Smooth muscle cell (in vitro differentiated cells): ENCODE measurements at regions not wholly inside any gene's neighbourhood (a gene's known extent, or its start where the extent isn't known, plus 50 kb on each side); places are given as distances from the start of the nearest gene placed in this dataset.

Experiments
- DNase-seq: peaks from one replicate; lab custom pipeline; 2025; ENCODE audit not compliant: unreplicated experiment; lab: John Stamatoyannopoulos, UW
- H2AFZ ChIP-seq: fragments of 200-600 bp; sonication (generic); 2 replicates; pipeline ENCODE4 v1.6.0; 2016; ENCODE audit warnings: antibody characterized with exemption, low read depth, mild to moderate bottlenecking
- H3F3A ChIP-seq: fragments of 200-600 bp; sonication (generic); 2 replicates; pipeline ENCODE4 v1.6.0; 2017; ENCODE audit warnings: antibody characterized with exemption, low read depth
- H3K27ac ChIP-seq: fragments of 200-600 bp; sonication (generic); 2 replicates; pipeline ENCODE4 v1.5.1; 2016; ENCODE audit warnings: low read depth, mild to moderate bottlenecking
- H3K27me3 ChIP-seq: fragments of 200-600 bp; sonication (generic); 2 replicates; pipeline ENCODE4 v1.6.1; 2016; ENCODE audit warnings: low read depth, mild to moderate bottlenecking
- H3K36me3 ChIP-seq: fragments of 200-600 bp; sonication (generic); 2 replicates; pipeline ENCODE4 v1.5.1; 2016; ENCODE audit warnings: low read depth
- H3K4me1 ChIP-seq: fragments of 200-600 bp; sonication (generic); 2 replicates; pipeline ENCODE4 v1.5.1; 2016; ENCODE audit warnings: low read depth
- H3K4me2 ChIP-seq: fragments of 200-600 bp; sonication (generic); 2 replicates; pipeline ENCODE4 v1.6.0; 2016; ENCODE audit warnings: mild to moderate bottlenecking
- H3K4me3 ChIP-seq: fragments of 200-600 bp; sonication (generic); 2 replicates; pipeline ENCODE4 v1.5.1; 2016; ENCODE audit warnings: mild to moderate bottlenecking
- H3K79me2 ChIP-seq: fragments of 200-600 bp; sonication (generic); 2 replicates; pipeline ENCODE4 v1.6.0; 2016; ENCODE audit warnings: low read depth, mild to moderate bottlenecking
- H3K9ac ChIP-seq: fragments of 200-600 bp; sonication (generic); 2 replicates; pipeline ENCODE4 v1.6.0; 2016; ENCODE audit warnings: low read depth
- H3K9me3 ChIP-seq: fragments of 200-600 bp; sonication (generic); replicated peaks from 2 replicates; pipeline ENCODE4 v1.5.1; 2016; ENCODE audit warnings: low read depth
- H4K20me1 ChIP-seq: fragments of 200-600 bp; sonication (generic); 2 replicates; pipeline ENCODE4 v1.6.0; 2016; ENCODE audit warnings: low read depth
- WGBS: methylation state at CpG from one replicate; pipeline ENCODE4 v1.1.7; 2016; ENCODE audit warnings: low lambda C conversion rate; 5-methylcytosine and 5-hydroxymethylcytosine counted together
- TF ChIP-seq, protein P1 (sequence below): fragments of 200-600 bp; sonication (generic); IDR thresholded peaks from 2 replicates; pipeline ENCODE4 v1.5.1; 2017; ENCODE audit warnings: borderline replicate concordance, mild to moderate bottlenecking, antibody characterized with exemption; ENCODE audit not compliant: insufficient read depth, poor library complexity, severe bottlenecking

GRCh38 chr2:226644399-226644865 lies 155.2 kb downstream of the IRS1 start:
- Histone ChIP-seq H3K9ac (no peak overlapping the region), H3K27ac (peak overlapping the region; percentile 69)

DNA sequence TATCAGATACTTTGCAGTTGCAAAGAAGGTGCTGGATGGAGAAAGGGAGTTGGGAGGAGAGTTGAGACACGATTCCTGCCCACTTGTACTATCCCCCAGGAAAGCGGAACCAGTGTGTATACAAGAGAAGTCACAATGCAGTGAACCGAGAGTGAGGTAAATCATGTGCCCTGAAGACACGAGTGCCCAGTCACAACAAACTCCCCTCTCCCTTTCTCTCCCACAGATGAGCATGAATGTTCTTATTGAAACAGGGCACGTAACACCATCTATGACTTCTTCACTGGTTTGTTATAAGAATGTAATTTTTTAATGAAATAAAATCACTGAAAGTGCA lies 155.7 kb downstream of the IRS1 start:
- no peaks in the 10 kb centered on the region for H3K79me2 ChIP-seq
- peak overlapping the region; percentile 41 for H2AFZ ChIP-seq
- WGBS: 84% methylated on average over 5 of the region's 5 CpGs
- DNase-seq: no peak
- H3K4me1 ChIP-seq: peaks cover 13% of the 10 kb centered on the region
- peak overlapping the region; percentile 18 for H3K4me2 ChIP-seq
- H3K36me3 ChIP-seq: no peaks in the 10 kb centered on the region
- H3K9ac ChIP-seq: no peak overlapping the region
- no peaks in the 10 kb centered on the region for H4K20me1 ChIP-seq
- peak overlapping the region; percentile 69 for H3K27ac ChIP-seq
- no peaks in the 10 kb centered on the region for H3K27me3 ChIP-seq
- H3K4me3 ChIP-seq: no peak overlapping the region
- H3F3A ChIP-seq: no peaks in the 10 kb centered on the region
- no peaks in the 10 kb centered on the region for H3K9me3 ChIP-seq
- TF ChIP-seq, protein P1, sequence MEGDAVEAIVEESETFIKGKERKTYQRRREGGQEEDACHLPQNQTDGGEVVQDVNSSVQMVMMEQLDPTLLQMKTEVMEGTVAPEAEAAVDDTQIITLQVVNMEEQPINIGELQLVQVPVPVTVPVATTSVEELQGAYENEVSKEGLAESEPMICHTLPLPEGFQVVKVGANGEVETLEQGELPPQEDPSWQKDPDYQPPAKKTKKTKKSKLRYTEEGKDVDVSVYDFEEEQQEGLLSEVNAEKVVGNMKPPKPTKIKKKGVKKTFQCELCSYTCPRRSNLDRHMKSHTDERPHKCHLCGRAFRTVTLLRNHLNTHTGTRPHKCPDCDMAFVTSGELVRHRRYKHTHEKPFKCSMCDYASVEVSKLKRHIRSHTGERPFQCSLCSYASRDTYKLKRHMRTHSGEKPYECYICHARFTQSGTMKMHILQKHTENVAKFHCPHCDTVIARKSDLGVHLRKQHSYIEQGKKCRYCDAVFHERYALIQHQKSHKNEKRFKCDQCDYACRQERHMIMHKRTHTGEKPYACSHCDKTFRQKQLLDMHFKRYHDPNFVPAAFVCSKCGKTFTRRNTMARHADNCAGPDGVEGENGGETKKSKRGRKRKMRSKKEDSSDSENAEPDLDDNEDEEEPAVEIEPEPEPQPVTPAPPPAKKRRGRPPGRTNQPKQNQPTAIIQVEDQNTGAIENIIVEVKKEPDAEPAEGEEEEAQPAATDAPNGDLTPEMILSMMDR: no peak

More at GRCh38 chr2:226644399-226644865, 155.2 kb downstream of the IRS1 start:
- Histone ChIP-seq H3F3A (no peaks in the 10 kb centered on the region), H4K20me1 (no peaks in the 10 kb centered on the region), H3K79me2 (no peaks in the 10 kb centered on the region), H2AFZ (peak overlapping the region; percentile 41), H3K27me3 (no peaks in the 10 kb centered on the region), H3K9me3 (no peaks in the 10 kb centered on the region), H3K36me3 (no peaks in the 10 kb centered on the region), H3K4me3 (no peak overlapping the region), H3K4me2 (peak overlapping the region; percentile 18), H3K4me1 (peaks cover 13% of the 10 kb centered on the region)
- DNase-seq: no peak
- TF ChIP-seq, protein P1: no peak
- 18% methylated on average over 6 of the region's 6 CpGs for WGBS

- Histone ChIP-seq H3K4me2 (peak overlapping the region; percentile 18), H3K36me3 (no peaks in the 10 kb centered on the region), H2AFZ (peak overlapping the region; percentile 41), H3K4me3 (no peak overlapping the region), H3K27me3 (no peaks in the 10 kb centered on the region), H3K4me1 (peaks cover 13% of the 10 kb centered on the region), H3F3A (no peaks in the 10 kb centered on the region), H4K20me1 (no peaks in the 10 kb centered on the region), H3K9ac (no peak overlapping the region), H3K9me3 (no peaks in the 10 kb centered on the region), H3K27ac (peak overlapping the region; percentile 69), H3K79me2 (no peaks in the 10 kb centered on the region)
- 68% methylated on average over 6 of the region's 6 CpGs for WGBS
- TF ChIP-seq, protein P1: no peak
- DNase-seq: no peak
Observed at GRCh38 chr2:226643030-226643945, 156.3 kb downstream of the IRS1 start.
